Activated naive CD8-positive, alpha-beta T cell treated with anti-CD3 and anti-CD28 coated beads, Interleukin-2, amount 10 ng/mL, durations not matched to agents 7 days and 5 days (primary cell): ENCODE measurements at regions not wholly inside any gene's neighbourhood (a gene's known extent, or its start where the extent isn't known, plus 50 kb on each side); places are given as distances from the start of the nearest gene placed in this dataset.

Experiments
- ATAC-seq: fragments of 150-1000 bp; cut with Tn5 transposase; one replicate; pipeline ENCODE4 v1.10.0; 2021; ENCODE audit warnings: low read depth, moderate library complexity
- POLR2A ChIA-PET: fragments of 350-600 bp; sonication (Branson Sonifier 250); formaldehyde crosslinking; loops from one replicate; lab custom pipeline; 2021; ENCODE audit warnings: antibody characterized with exemption; lab: Charles Lee
- DNase-seq: peaks from one replicate; pipeline ENCODE4 v3.0.0; 2021
- H3K27ac Mint-ChIP-seq: one replicate; pipeline ENCODE4 v1.8.0; 2022; ENCODE audit warnings: mild to moderate bottlenecking, mixed read lengths
- H3K27me3 Mint-ChIP-seq: one replicate; pipeline ENCODE4 v1.8.0; 2022; ENCODE audit warnings: mild to moderate bottlenecking, moderate library complexity, mixed read lengths
- H3K36me3 Mint-ChIP-seq: one replicate; pipeline ENCODE4 v1.8.0; 2021; ENCODE audit warnings: mild to moderate bottlenecking, mixed read lengths
- H3K4me1 Mint-ChIP-seq: one replicate; pipeline ENCODE4 v1.8.0; 2021; ENCODE audit warnings: mixed read lengths
- H3K4me3 Mint-ChIP-seq: one replicate; pipeline ENCODE4 v1.8.0; 2022; ENCODE audit warnings: mild to moderate bottlenecking, moderate library complexity, mixed read lengths
- H3K9me3 Mint-ChIP-seq: one replicate; pipeline ENCODE4 v1.8.0; 2021; ENCODE audit warnings: mixed read lengths

- H3K4me3 Mint-ChIP-seq, result no peak overlapping the region
- peaks cover 31% of the 10 kb centered on the region for H3K4me1 Mint-ChIP-seq
- H3K27ac Mint-ChIP-seq, result no peak overlapping the region
- no peak for DNase-seq
- POLR2A ChIA-PET, result no interaction called here
- H3K9me3 Mint-ChIP-seq, result peaks cover 3% of the 10 kb centered on the region
- H3K36me3 Mint-ChIP-seq, result peaks cover 58% of the 10 kb centered on the region
- no peak for ATAC-seq
- no peaks in the 10 kb centered on the region for H3K27me3 Mint-ChIP-seq
Measured at GRCh38 chr6:11335826-11336225, 103.4 kb upstream of the NEDD9 start.

GRCh38 chr6:11333132-11333849 is 100.8 kb upstream of the NEDD9 start:
- peak; percentile 22 for ATAC-seq
- DNase-seq, result no peak
- H3K36me3 Mint-ChIP-seq, result peaks cover 60% of the 10 kb centered on the region
- POLR2A ChIA-PET, result interaction anchor here (1.0 to 1.6 kb wide), 2 partner anchors 66 to 101 kb away, joined by 3 to 4 read pairs; partner anchors contain the start of gene NEDD9
- H3K27ac Mint-ChIP-seq, result no peak overlapping the region
- H3K4me1 Mint-ChIP-seq, result peaks cover 44% of the 10 kb centered on the region
- no peaks in the 10 kb centered on the region for H3K9me3 Mint-ChIP-seq
- no peak overlapping the region for H3K4me3 Mint-ChIP-seq
- no peaks in the 10 kb centered on the region for H3K27me3 Mint-ChIP-seq

- Mint-ChIP-seq H3K9me3 (no peaks in the 10 kb centered on the region), H3K27ac (no peak overlapping the region), H3K4me1 (peaks cover 48% of the 10 kb centered on the region), H3K4me3 (no peak overlapping the region), H3K36me3 (peaks cover 61% of the 10 kb centered on the region), H3K27me3 (no peaks in the 10 kb centered on the region)
- DNase-seq (no peak), ATAC-seq (no peak)
- POLR2A ChIA-PET, result interaction anchor here (1.0 to 1.6 kb wide), 2 partner anchors 67 to 100 kb away, joined by 3 to 4 read pairs; partner anchors contain the start of gene NEDD9
Measured at GRCh38 chr6:11332463-11332862, 100.0 kb upstream of the NEDD9 start.

- DNase-seq (no peak), ATAC-seq (no peak)
- Mint-ChIP-seq H3K27me3 (no peaks in the 10 kb centered on the region), H3K9me3 (no peaks in the 10 kb centered on the region), H3K4me1 (peaks cover 51% of the 10 kb centered on the region), H3K36me3 (peaks cover 69% of the 10 kb centered on the region), H3K4me3 (peak overlapping the region; percentile 16), H3K27ac (peak overlapping the region; percentile 19)
- POLR2A ChIA-PET, result no interaction called here
Measured at GRCh38 chr6:11331111-11331510, 98.6 kb upstream of the NEDD9 start.

- POLR2A ChIA-PET, result interaction anchor here (0.5 kb wide), 1 partner anchor 164 kb away, joined by 4 read pairs; no protein-coding TSS in a partner anchor
- Mint-ChIP-seq H3K4me1 (peaks cover 49% of the 10 kb centered on the region), H3K36me3 (peaks cover 65% of the 10 kb centered on the region), H3K4me3 (peak overlapping the region; percentile 30), H3K9me3 (no peaks in the 10 kb centered on the region), H3K27me3 (no peaks in the 10 kb centered on the region), H3K27ac (peak overlapping the region; percentile 76)
- ATAC-seq (no peak), DNase-seq (no peak)
Measured at GRCh38 chr6:11330413-11330760, 97.9 kb upstream of the NEDD9 start.

- no peak for DNase-seq
- POLR2A ChIA-PET, result interaction anchor here (0.5 kb wide), 1 partner anchor 163 kb away, joined by 4 read pairs; no protein-coding TSS in a partner anchor
- H3K4me3 Mint-ChIP-seq, result peak overlapping the region; percentile 30
- peak overlapping the region; percentile 76 for H3K27ac Mint-ChIP-seq
- H3K4me1 Mint-ChIP-seq, result peaks cover 50% of the 10 kb centered on the region
- no peaks in the 10 kb centered on the region for H3K27me3 Mint-ChIP-seq
- ATAC-seq, result no peak
- H3K9me3 Mint-ChIP-seq, result no peaks in the 10 kb centered on the region
- H3K36me3 Mint-ChIP-seq, result peaks cover 63% of the 10 kb centered on the region
Measured at GRCh38 chr6:11329726-11330412, 97.4 kb upstream of the NEDD9 start.

- Mint-ChIP-seq H3K4me3 (no peak overlapping the region), H3K27ac (no peak overlapping the region), H3K36me3 (peaks cover 64% of the 10 kb centered on the region), H3K27me3 (no peaks in the 10 kb centered on the region), H3K4me1 (peaks cover 54% of the 10 kb centered on the region), H3K9me3 (no peaks in the 10 kb centered on the region)
- DNase-seq, result no peak
- no peak for ATAC-seq
- POLR2A ChIA-PET, result no interaction called here
Measured at GRCh38 chr6:11328613-11329247, 96.3 kb upstream of the NEDD9 start.

GRCh38 chr6:11327961-11328360 is 95.5 kb upstream of the NEDD9 start:
- no peak overlapping the region for H3K4me3 Mint-ChIP-seq
- H3K27ac Mint-ChIP-seq, result no peak overlapping the region
- no peaks in the 10 kb centered on the region for H3K9me3 Mint-ChIP-seq
- H3K36me3 Mint-ChIP-seq, result peaks cover 60% of the 10 kb centered on the region
- DNase-seq (no peak), ATAC-seq (no peak)
- POLR2A ChIA-PET, result interaction anchor here (1.0 kb wide), 1 partner anchor 125 kb away, joined by 3 read pairs; no protein-coding TSS in a partner anchor
- H3K4me1 Mint-ChIP-seq, result peaks cover 54% of the 10 kb centered on the region
- H3K27me3 Mint-ChIP-seq, result no peaks in the 10 kb centered on the region

GRCh38 chr6:11326116-11326515 is 93.6 kb upstream of the NEDD9 start:
- no peak for ATAC-seq
- no peak for DNase-seq
- H3K4me1 Mint-ChIP-seq, result peaks cover 46% of the 10 kb centered on the region
- POLR2A ChIA-PET, result interaction anchor here (0.7 to 1.2 kb wide), 2 partner anchors 68 to 127 kb away, joined by 3 read pairs; no protein-coding TSS in a partner anchor
- peaks cover 55% of the 10 kb centered on the region for H3K36me3 Mint-ChIP-seq
- no peak overlapping the region for H3K4me3 Mint-ChIP-seq
- H3K27me3 Mint-ChIP-seq, result no peaks in the 10 kb centered on the region
- H3K9me3 Mint-ChIP-seq, result no peaks in the 10 kb centered on the region
- no peak overlapping the region for H3K27ac Mint-ChIP-seq

- peak overlapping the region; percentile 33 for H3K4me3 Mint-ChIP-seq
Measured at GRCh38 chr6:11324453-11325015, 92.1 kb upstream of the NEDD9 start.

GRCh38 chr6:11323666-11324452 is 91.4 kb upstream of the NEDD9 start:
- DNase-seq (no peak), ATAC-seq (no peak)
- POLR2A ChIA-PET, result interaction anchor here (1.1 kb wide), 1 partner anchor 65 kb away, joined by 5 read pairs; no protein-coding TSS in a partner anchor
- Mint-ChIP-seq H3K4me1 (peaks cover 39% of the 10 kb centered on the region), H3K36me3 (peaks cover 56% of the 10 kb centered on the region), H3K27ac (peak overlapping the region; percentile 71), H3K27me3 (no peaks in the 10 kb centered on the region), H3K4me3 (peak overlapping the region; percentile 33), H3K9me3 (peaks cover 5% of the 10 kb centered on the region)

More at GRCh38 chr6:11324453-11325015, 92.1 kb upstream of the NEDD9 start:
- Mint-ChIP-seq H3K4me1 (peaks cover 36% of the 10 kb centered on the region), H3K36me3 (peaks cover 58% of the 10 kb centered on the region), H3K27me3 (no peaks in the 10 kb centered on the region), H3K27ac (peak overlapping the region; percentile 71), H3K9me3 (peaks cover 1% of the 10 kb centered on the region)
- ATAC-seq (peak; percentile 86), DNase-seq (no peak)
- POLR2A ChIA-PET, result interaction anchor here (0.7 to 1.1 kb wide), 2 partner anchors 40 to 66 kb away, joined by 4 to 5 read pairs; no protein-coding TSS in a partner anchor

- DNase-seq (no peak), ATAC-seq (no peak)
- POLR2A ChIA-PET, result no interaction called here
- H3K4me1 Mint-ChIP-seq, result peaks cover 39% of the 10 kb centered on the region
- peaks cover 51% of the 10 kb centered on the region for H3K36me3 Mint-ChIP-seq
- H3K27ac Mint-ChIP-seq, result no peak overlapping the region
- no peak overlapping the region for H3K4me3 Mint-ChIP-seq
- peaks cover 5% of the 10 kb centered on the region for H3K9me3 Mint-ChIP-seq
- H3K27me3 Mint-ChIP-seq, result no peaks in the 10 kb centered on the region
Measured at GRCh38 chr6:11322252-11322885, 89.9 kb upstream of the NEDD9 start.
